Liver (tissue), 3 donors: ENCODE measurements at regions not wholly inside any gene's neighbourhood (a gene's known extent, or its start where the extent isn't known, plus 50 kb on each side); places are given as distances from the start of the nearest gene placed in this dataset.

ENCODE experiments used
- CTCF ChIP-seq: fragments of 150-350 bp; IDR thresholded peaks from 2 replicates; pipeline ENCODE4 v1.5.1; 2017; ENCODE audit warnings: improper control_type of control experiment, low read depth, low read length; ENCODE audit not compliant: missing input control
- EGR1 ChIP-seq, 2 donors: IDR thresholded peaks; 2 replicates each; pipeline ENCODE4 v1.6.1; 2016 to 2018; ENCODE audit warnings: antibody characterized with exemption in 2 of 2, low read depth in 2 of 2
- donor health status: healthy.
- donor health status: healthy.

GRCh38 chr6:119535332-119535731, 185.8 kb upstream of the MAN1A1 start:
- no peak for TF ChIP-seq EGR1 (IDR thresholded peaks at IDR 0.05; ENCODE audit: low read depth in 2 of 2)
- no peak for TF ChIP-seq CTCF
